Upper lobe of right lung (tissue), 1 donor: ENCODE measurements at regions not wholly inside any gene's neighbourhood (a gene's known extent, or its start where the extent isn't known, plus 50 kb on each side); places are given as distances from the start of the nearest gene placed in this dataset.

Source experiments
- ATAC-seq: fragments of 200-7000 bp; cut with Tn5 transposase; one replicate; pipeline ENCODE4 v1.9.1; 2020; ENCODE audit warnings: mild to moderate bottlenecking, moderate library complexity
- DNase-seq: peaks from one replicate; pipeline ENCODE4 v3.0.0-alpha.2; 2020
- H3K27ac ChIP-seq: fragments of 200-600 bp; one replicate; pipeline ENCODE4 v1.8.0; 2022
- H3K27me3 ChIP-seq: fragments of 200-600 bp; one replicate; pipeline ENCODE4 v1.8.0; 2022; ENCODE audit warnings: mild to moderate bottlenecking
- H3K36me3 ChIP-seq: fragments of 200-600 bp; one replicate; pipeline ENCODE4 v1.8.0; 2022
- H3K4me1 ChIP-seq: fragments of 200-600 bp; one replicate; pipeline ENCODE4 v1.8.0; 2022
- H3K4me3 ChIP-seq: fragments of 200-600 bp; one replicate; pipeline ENCODE4 v1.8.0; 2022; ENCODE audit warnings: mild to moderate bottlenecking
- H3K9me3 ChIP-seq: fragments of 200-600 bp; one replicate; pipeline ENCODE4 v1.8.0; 2022
- CTCF ChIP-seq: fragments of 200-600 bp; IDR thresholded peaks from one replicate; pipeline ENCODE4 v1.8.0; 2022; ENCODE audit warnings: antibody characterized with exemption
- intact Hi-C: fragments of 100-400 bp; cut with DNase I; formaldehyde crosslinking; loops from one replicate; pipeline ENCODE4 v1.11.0; 2022
- donor health status: DM: no; HTN: yes; CAD: no; lungs with severe emphysema.

GRCh38 chr13:91278291-91278690, 69.2 kb upstream of the MIR17HG start:
- Histone ChIP-seq H3K27ac (no peak overlapping the region), H3K27me3 (no peaks in the 10 kb centered on the region), H3K4me3 (no peak overlapping the region), H3K4me1 (no peaks in the 10 kb centered on the region), H3K9me3 (no peaks in the 10 kb centered on the region), H3K36me3 (no peaks in the 10 kb centered on the region)
- no peak for ATAC-seq
- no peak for TF ChIP-seq CTCF
- intact Hi-C loops = no loop called here
- no peak for DNase-seq

GRCh38 chr13:91278888-91279287, 68.6 kb upstream of the MIR17HG start:
- Histone ChIP-seq H3K36me3 (no peaks in the 10 kb centered on the region), H3K27ac (no peak overlapping the region), H3K4me3 (no peak overlapping the region), H3K9me3 (no peaks in the 10 kb centered on the region), H3K4me1 (no peaks in the 10 kb centered on the region), H3K27me3 (no peaks in the 10 kb centered on the region)
- TF ChIP-seq CTCF = no peak
- no peak for DNase-seq
- intact Hi-C loops = no loop called here
- peak; percentile 62 for ATAC-seq

GRCh38 chr13:91280801-91281200, 66.7 kb upstream of the MIR17HG start:
- H3K27me3 ChIP-seq = no peaks in the 10 kb centered on the region
- no peaks in the 10 kb centered on the region for H3K36me3 ChIP-seq
- H3K9me3 ChIP-seq = no peaks in the 10 kb centered on the region
- H3K27ac ChIP-seq = no peak overlapping the region
- H3K4me3 ChIP-seq = no peak overlapping the region
- no peak for TF ChIP-seq CTCF
- intact Hi-C loops = no loop called here
- ATAC-seq (no peak), DNase-seq (no peak)
- H3K4me1 ChIP-seq = no peaks in the 10 kb centered on the region

GRCh38 chr13:91284335-91284734, 63.2 kb upstream of the MIR17HG start:
- no peak overlapping the region for H3K4me3 ChIP-seq
- intact Hi-C loops = no loop called here
- no peak overlapping the region for H3K27ac ChIP-seq
- no peaks in the 10 kb centered on the region for H3K36me3 ChIP-seq
- DNase-seq = no peak
- H3K27me3 ChIP-seq = no peaks in the 10 kb centered on the region
- H3K4me1 ChIP-seq = no peaks in the 10 kb centered on the region
- TF ChIP-seq CTCF = no peak
- ATAC-seq = no peak
- H3K9me3 ChIP-seq = no peaks in the 10 kb centered on the region

- H3K27ac ChIP-seq = no peak overlapping the region
- ATAC-seq (no peak), DNase-seq (no peak)
- no peaks in the 10 kb centered on the region for H3K27me3 ChIP-seq
- intact Hi-C loops = no loop called here
- no peak for TF ChIP-seq CTCF
- no peaks in the 10 kb centered on the region for H3K9me3 ChIP-seq
- H3K4me3 ChIP-seq = no peak overlapping the region
- no peaks in the 10 kb centered on the region for H3K36me3 ChIP-seq
- no peaks in the 10 kb centered on the region for H3K4me1 ChIP-seq
These were observed 61.2 kb upstream of the MIR17HG start for GRCh38 chr13:91286317-91286716.

GRCh38 chr13:91291078-91291477, 56.4 kb upstream of the MIR17HG start:
- no peak for ATAC-seq
- intact Hi-C loops = no loop called here
- Histone ChIP-seq H3K4me3 (no peak overlapping the region), H3K27me3 (peaks cover 3% of the 10 kb centered on the region), H3K9me3 (no peaks in the 10 kb centered on the region), H3K36me3 (no peaks in the 10 kb centered on the region), H3K4me1 (no peaks in the 10 kb centered on the region), H3K27ac (no peak overlapping the region)
- no peak for TF ChIP-seq CTCF
- DNase-seq = no peak
